HepG2 (cell line): ENCODE measurements at regions not wholly inside any gene's neighbourhood (a gene's known extent, or its start where the extent isn't known, plus 50 kb on each side); places are given as distances from the start of the nearest gene placed in this dataset.

Experiments used
- SP2 ChIP-seq: sonication (generic); formaldehyde crosslinking; IDR thresholded peaks from 2 replicates; pipeline ENCODE4 v1.5.1; 2020; ENCODE audit warnings: mild to moderate bottlenecking, missing genetic modification reagents
- TAF1 ChIP-seq: sonication (generic); formaldehyde crosslinking; IDR thresholded peaks from 2 replicates; pipeline ENCODE4 v1.4.0; 2020; ENCODE audit warnings: missing genetic modification reagents
- ZNF234 ChIP-seq: sonication (generic); formaldehyde crosslinking; conservative IDR thresholded peaks from 2 replicates; pipeline ENCODE4 v1.5.1; 2020; ENCODE audit warnings: mild to moderate bottlenecking, missing genetic modification reagents
- TF ChIP-seq, protein P1 (sequence below), 2 experiments: sonication (generic) in 1 of 2; formaldehyde crosslinking in 1 of 2; IDR thresholded peaks; 2 replicates each; pipeline versions ENCODE4 v1.4.0 to v1.6.1; 2018 to 2020; ENCODE audit warnings: missing genetic modification reagents in 2 of 2, borderline replicate concordance in 1 of 2, low read depth in 1 of 2, mild to moderate bottlenecking in 1 of 2, missing biosample characterization in 1 of 2

- TF ChIP-seq, protein P1, sequence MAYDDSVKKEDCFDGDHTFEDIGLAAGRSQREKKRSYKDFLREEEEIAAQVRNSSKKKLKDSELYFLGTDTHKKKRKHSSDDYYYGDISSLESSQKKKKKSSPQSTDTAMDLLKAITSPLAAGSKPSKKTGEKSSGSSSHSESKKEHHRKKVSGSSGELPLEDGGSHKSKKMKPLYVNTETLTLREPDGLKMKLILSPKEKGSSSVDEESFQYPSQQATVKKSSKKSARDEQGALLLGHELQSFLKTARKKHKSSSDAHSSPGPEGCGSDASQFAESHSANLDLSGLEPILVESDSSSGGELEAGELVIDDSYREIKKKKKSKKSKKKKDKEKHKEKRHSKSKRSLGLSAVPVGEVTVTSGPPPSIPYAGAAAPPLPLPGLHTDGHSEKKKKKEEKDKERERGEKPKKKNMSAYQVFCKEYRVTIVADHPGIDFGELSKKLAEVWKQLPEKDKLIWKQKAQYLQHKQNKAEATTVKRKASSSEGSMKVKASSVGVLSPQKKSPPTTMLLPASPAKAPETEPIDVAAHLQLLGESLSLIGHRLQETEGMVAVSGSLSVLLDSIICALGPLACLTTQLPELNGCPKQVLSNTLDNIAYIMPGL (CRISPR knock-in tag; IDR thresholded peaks at IDR 0.05; ENCODE audit: borderline replicate concordance in 1 of 2, low read depth in 1 of 2) = no peak
- TF ChIP-seq ZNF234 = no peak
- TF ChIP-seq SP2 (CRISPR knock-in tag) = no peak
- no peak for TF ChIP-seq TAF1 (CRISPR knock-in tag)
Observed at GRCh38 chr2:16126517-16127275, 186.3 kb downstream of the MYCN start.
